ENCODE measurements at regions not wholly inside any gene's neighbourhood (a gene's known extent, or its start where the extent isn't known, plus 50 kb on each side); places are given as distances from the start of the nearest gene placed in this dataset.

DNA sequence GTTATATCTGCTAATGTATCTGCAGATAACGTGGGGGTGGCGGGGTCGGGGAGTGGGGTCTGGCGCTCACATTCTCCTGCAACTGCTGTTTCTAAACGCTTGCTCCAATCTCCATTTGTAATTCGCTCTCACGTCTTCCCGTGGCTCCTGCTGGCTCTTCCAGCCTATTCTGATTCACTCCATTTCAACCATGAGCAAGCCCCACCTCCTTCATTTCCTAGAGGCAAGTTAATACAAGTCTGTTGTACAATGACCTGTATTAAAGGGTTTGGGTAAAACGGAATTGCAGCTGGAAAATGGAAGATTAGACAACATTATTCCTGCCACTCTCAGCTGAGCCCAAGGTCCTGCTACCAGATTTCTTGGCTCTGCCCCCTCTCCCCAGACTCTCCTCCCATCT, 132.3 kb downstream of the CSNK2A3 start:
- H3K36me3 ChIP-seq (ENCODE audit: control insufficient read depth, insufficient read depth, low read length) = no peaks in the 10 kb centered on the region
- DNase-seq (ENCODE audit: low read depth) = no peak
- TF ChIP-seq, protein P1, sequence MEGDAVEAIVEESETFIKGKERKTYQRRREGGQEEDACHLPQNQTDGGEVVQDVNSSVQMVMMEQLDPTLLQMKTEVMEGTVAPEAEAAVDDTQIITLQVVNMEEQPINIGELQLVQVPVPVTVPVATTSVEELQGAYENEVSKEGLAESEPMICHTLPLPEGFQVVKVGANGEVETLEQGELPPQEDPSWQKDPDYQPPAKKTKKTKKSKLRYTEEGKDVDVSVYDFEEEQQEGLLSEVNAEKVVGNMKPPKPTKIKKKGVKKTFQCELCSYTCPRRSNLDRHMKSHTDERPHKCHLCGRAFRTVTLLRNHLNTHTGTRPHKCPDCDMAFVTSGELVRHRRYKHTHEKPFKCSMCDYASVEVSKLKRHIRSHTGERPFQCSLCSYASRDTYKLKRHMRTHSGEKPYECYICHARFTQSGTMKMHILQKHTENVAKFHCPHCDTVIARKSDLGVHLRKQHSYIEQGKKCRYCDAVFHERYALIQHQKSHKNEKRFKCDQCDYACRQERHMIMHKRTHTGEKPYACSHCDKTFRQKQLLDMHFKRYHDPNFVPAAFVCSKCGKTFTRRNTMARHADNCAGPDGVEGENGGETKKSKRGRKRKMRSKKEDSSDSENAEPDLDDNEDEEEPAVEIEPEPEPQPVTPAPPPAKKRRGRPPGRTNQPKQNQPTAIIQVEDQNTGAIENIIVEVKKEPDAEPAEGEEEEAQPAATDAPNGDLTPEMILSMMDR (IDR thresholded peaks at IDR 0.05; ENCODE audit: insufficient read depth, low read depth, low read length) = no peak
- H3K27me3 ChIP-seq (ENCODE audit: control insufficient read depth, insufficient read depth, low read length) = peaks cover 3% of the 10 kb centered on the region; the same call in 1 of the 2 replicates
- ChIA-PET POLR2A (no interaction called here), CTCF (no interaction called here)
- H3K4me3 ChIP-seq (ENCODE audit: low read depth, low read length) = no peak overlapping the region

DNA sequence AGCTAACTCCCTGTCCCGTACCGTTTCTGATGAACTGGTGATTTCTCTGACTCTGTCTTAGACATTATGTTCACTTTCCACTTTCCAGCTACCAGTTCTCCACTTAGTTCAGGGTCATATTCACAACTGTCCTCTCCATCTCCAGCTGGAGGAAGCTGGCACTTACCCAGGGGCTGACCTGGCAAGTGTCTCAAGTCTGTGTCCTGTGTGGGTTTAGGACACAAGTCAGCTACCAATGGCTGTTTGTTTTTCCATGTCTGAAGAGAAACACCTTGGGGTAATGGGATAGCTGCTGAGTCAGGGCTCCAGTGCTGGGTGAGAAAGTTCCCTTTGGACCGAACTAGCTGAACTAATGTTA, 134.4 kb downstream of the CSNK2A3 start:
- no peaks in the 10 kb centered on the region for H3K36me3 ChIP-seq (ENCODE audit: control insufficient read depth, insufficient read depth, low read length)
- CTCF ChIA-PET = interaction anchor here (1.4 kb wide), 1 partner anchor 12 kb away, joined by 3 read pairs; no protein-coding TSS in a partner anchor
- DNase-seq (ENCODE audit: low read depth) = no peak
- H3K4me3 ChIP-seq (ENCODE audit: low read depth, low read length) = no peak overlapping the region
- H3K27me3 ChIP-seq (ENCODE audit: control insufficient read depth, insufficient read depth, low read length) = peaks cover 3% of the 10 kb centered on the region; the same call in 1 of the 2 replicates
- POLR2A ChIA-PET = no interaction called here
- TF ChIP-seq, protein P1 (IDR thresholded peaks at IDR 0.05; ENCODE audit: insufficient read depth, low read depth, low read length) = no peak

DNA sequence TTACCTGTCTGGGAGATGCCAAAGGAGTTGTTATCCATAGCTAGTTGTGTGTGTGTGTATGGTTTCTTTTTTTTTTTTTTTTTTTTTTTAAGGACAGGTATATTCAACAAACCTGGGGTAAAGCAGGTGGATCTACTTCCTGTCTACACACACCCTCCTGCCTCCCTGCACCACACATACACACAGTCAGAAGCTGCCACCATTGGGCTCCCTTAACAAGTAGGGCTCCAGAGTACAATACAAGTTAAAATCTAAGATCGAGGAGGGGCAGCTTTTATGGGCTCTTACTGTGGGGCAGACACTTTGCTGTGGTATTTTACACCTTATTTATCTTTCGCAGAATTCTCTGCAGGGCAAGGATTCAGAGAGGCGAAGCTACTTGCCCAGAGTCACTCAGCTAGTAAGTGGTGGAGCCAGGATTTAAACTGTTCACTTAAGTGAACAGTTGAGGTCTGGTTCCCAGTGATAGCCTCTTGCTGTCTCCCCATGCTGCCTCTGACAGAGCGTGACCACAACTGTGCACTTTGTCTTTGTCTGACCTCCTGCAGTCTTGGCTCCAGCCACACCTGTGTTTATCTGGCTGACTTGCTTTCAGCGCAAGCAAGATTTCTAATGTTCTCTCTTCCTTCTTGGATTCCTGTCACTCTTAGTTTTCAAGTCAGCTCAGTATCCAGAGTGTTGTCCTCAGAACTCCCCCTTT, 135.0 kb downstream of the CSNK2A3 start:
- no peak for DNase-seq (ENCODE audit: low read depth)
- H3K4me3 ChIP-seq (ENCODE audit: low read depth, low read length) = no peak overlapping the region
- peaks cover 3% of the 10 kb centered on the region; the same call in 1 of the 2 replicates for H3K27me3 ChIP-seq (ENCODE audit: control insufficient read depth, insufficient read depth, low read length)
- CTCF ChIA-PET = interaction anchor here (1.4 kb wide), 1 partner anchor 13 kb away, joined by 3 read pairs; no protein-coding TSS in a partner anchor
- TF ChIP-seq, protein P1 (IDR thresholded peaks at IDR 0.05; ENCODE audit: insufficient read depth, low read depth, low read length) = no peak
- no peaks in the 10 kb centered on the region for H3K36me3 ChIP-seq (ENCODE audit: control insufficient read depth, insufficient read depth, low read length)
- POLR2A ChIA-PET = no interaction called here

DNA sequence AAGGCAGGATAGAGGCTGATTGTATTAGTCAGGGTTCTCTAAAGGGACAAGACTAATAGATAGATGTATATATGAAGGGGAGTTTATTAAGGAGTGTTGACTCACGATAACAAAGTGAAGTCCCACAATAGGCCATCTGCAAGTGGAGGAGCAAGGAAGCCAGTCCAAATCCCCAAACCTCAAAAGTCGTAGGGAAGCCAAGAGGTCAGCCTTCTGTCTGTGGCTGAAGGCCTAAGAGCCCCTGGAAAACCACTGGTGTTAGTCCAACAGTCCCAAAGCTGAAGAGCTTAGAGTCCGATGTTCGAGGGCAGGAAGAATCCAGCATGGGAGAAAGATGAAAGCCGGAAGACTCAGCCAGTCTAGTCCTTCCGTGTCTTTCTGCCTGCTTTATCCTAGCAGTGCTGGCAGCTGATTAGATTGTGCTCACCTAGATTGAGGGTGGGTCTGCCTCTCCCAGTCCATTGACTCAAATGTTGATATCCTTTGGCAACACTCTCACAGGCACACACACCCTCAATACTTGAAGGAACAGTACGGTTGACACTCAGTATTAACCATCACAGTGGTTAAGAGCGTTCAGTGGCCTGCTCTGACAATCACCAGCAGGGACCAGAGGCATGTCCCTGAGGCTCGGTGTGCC, 135.6 kb downstream of the CSNK2A3 start:
- ChIA-PET POLR2A (no interaction called here), CTCF (no interaction called here)
- TF ChIP-seq, protein P1 (IDR thresholded peaks at IDR 0.05; ENCODE audit: insufficient read depth, low read depth, low read length) = no peak
- Histone ChIP-seq H3K27me3 (ENCODE audit: control insufficient read depth, insufficient read depth, low read length) (peaks cover 3% of the 10 kb centered on the region; the same call in 1 of the 2 replicates), H3K36me3 (ENCODE audit: control insufficient read depth, insufficient read depth, low read length) (no peaks in the 10 kb centered on the region), H3K4me3 (ENCODE audit: low read depth, low read length) (no peak overlapping the region)
- no peak for DNase-seq (ENCODE audit: low read depth)

DNA sequence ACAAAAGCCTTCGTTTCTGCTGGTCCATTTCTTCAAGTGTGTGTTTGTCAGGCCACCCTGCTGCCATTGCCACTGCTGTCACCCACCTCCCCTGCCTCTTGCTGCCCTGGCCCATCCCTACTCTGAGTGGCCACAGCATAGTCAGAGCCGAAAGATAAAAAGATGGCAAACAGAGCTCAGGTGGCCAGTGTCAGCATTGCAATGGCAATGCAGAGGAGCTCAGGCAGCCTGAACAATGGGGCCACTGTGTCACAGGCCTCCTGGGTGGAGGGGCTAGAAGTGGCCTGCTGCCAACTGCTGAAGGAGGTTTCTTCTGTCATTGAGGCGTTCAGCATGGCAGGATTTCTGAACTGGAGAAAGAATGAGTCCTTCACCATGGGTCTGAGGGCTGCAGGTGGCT, 137.1 kb downstream of the CSNK2A3 start:
- DNase-seq (ENCODE audit: low read depth) = no peak
- H3K27me3 ChIP-seq (ENCODE audit: control insufficient read depth, insufficient read depth, low read length) = peaks cover 3% of the 10 kb centered on the region; the same call in 1 of the 2 replicates
- POLR2A ChIA-PET = no interaction called here
- H3K4me3 ChIP-seq (ENCODE audit: low read depth, low read length) = no peak overlapping the region
- TF ChIP-seq, protein P1 (IDR thresholded peaks at IDR 0.05; ENCODE audit: insufficient read depth, low read depth, low read length) = no peak
- H3K36me3 ChIP-seq (ENCODE audit: control insufficient read depth, insufficient read depth, low read length) = no peaks in the 10 kb centered on the region
- CTCF ChIA-PET = no interaction called here

Measured in BJ (cell line).